AG08396 (cell line): ENCODE measurements at regions not wholly inside any gene's neighbourhood (a gene's known extent, or its start where the extent isn't known, plus 50 kb on each side); places are given as distances from the start of the nearest gene placed in this dataset.

Experiments used
- DNase-seq: peaks from one replicate; pipeline ENCODE4 v3.0.0; 2012; ENCODE audit warnings: low spot score, mixed read lengths

DNA sequence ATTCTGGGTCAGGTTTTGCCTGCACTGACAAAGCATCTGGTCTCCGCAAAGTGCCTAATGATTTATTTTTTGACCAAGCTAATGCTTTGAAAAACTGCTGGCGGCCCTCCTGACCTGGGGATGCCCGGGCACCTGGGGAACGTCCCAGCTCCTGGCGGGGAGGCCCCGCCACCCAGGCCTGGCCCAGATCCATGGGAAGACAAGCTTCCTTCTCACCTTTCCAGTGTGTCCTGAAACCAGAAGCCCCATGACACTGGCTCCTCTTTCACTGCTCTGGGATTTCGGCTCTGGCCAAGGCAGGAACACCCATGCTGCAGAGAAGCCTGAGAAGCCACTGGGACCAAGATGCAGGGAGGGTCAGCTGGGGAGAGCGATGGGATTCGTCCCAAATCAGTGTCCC lies 144.1 kb downstream of the SEC61B start:
- no peak for DNase-seq

GRCh38 chr9:99366621-99367020 lies 144.5 kb downstream of the SEC61B start:
- DNase-seq = no peak

DNA sequence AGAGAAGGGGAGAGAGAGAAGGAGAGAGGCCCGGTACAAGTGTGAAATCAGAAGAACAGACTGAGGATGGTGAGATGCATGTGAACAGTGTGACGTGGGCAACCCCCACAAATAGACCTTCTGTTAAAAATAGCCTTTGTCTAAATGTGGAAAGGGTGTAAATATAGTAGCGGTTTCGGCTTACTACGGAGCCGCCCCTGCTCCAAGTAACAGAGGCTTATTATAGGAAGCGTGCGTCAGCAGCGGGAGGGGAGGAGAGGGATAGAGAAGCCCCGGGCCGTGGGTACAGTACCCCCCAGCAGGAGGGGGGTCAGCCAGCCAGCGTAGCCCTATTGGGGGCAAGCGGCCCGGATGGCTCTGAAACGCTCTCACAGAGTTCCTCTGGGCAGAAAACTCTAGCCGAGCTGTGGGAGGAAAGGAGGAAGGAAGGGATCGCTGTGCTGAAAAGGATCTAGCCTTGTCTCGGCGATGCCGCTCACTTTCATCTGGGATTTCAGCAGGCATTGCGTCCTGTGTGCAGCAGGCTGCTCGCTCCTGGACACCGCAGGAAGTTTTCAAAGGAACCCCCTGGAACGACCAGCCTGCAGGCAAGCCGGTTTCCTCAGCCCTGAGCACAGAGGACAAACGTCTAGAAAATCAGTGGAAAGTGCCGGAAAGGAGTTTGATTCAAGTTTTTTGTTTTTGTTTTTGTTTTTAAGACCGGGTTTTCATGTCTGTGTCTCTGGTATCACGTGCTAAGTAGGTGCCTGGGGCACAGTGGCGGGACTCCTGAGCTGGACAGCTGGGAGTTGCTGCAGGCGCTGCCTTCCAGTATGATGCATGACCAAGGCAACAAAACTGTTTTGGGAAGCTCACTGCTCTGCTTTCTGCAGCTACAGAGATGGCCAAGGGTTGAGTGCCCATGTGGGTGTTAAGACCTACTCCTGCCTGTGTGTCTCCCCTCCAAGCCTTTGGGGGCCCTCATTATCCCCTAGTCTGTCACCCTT lies 146.6 kb downstream of the SEC61B start:
- peak; percentile 60 for DNase-seq

- no peak for DNase-seq
These were observed 147.2 kb downstream of the SEC61B start for GRCh38 chr9:99369327-99369722.

GRCh38 chr9:99370376-99370775 lies 148.3 kb downstream of the SEC61B start:
- DNase-seq = no peak

DNA sequence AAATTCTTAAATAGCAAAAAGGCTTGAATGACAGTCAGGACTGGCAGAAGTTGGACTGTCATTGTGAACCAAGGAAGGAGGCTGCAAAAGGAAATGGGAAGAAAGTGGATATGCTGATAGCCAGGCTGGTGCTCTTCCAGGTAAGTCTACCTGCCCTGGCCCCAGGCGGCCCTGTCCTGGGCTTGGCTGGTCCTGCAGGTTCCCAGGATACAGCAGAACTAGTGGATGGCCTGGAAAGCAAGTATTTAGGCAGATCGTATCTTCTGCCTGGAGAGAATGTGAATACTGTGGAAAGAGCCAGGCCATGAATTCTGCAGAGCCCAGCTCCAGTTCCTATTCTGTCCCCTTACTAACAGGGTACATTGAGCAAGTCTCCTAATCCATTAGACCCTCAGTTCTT lies 149.3 kb downstream of the SEC61B start:
- DNase-seq = no peak

GRCh38 chr9:99373912-99374311 lies 151.8 kb downstream of the SEC61B start:
- DNase-seq = no peak

DNA sequence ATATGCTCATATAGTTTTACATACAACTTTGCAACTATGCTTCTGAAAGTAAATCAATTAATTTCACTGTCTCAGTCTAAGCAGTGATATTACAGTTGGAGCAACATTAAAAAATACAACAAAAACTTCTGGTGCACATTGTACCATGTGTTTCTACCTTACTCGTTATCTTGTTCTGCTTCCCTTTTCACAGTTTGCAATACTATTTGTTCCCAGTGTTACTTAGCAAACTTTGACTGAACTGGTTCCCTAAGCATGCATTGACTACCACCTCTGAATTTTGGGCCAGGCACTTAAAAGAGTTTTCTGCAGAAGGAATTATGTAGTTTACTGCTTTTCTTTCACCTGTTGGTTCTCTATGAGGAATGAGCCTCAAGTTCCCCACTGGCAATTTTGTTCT lies 152.7 kb downstream of the SEC61B start:
- DNase-seq = no peak

DNA sequence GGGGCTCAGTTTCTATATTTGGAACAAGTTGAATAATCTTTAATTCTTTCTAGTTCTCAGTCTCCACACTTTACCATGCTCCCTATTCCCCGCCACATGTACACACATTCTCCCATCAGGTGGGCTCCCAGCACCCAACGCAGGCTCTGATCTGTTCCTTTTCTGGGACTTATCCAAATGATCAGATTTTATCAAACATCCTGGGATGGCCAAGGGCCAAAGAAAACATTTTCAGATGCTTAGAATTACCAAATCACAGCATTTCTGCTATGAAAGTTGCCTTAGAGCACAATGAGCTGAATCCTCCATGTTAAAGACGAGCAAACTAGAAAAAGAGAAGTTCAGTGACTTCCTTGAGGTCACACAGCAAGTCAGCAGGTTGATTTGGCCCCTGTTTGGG lies 153.4 kb downstream of the SEC61B start:
- no peak for DNase-seq

DNA sequence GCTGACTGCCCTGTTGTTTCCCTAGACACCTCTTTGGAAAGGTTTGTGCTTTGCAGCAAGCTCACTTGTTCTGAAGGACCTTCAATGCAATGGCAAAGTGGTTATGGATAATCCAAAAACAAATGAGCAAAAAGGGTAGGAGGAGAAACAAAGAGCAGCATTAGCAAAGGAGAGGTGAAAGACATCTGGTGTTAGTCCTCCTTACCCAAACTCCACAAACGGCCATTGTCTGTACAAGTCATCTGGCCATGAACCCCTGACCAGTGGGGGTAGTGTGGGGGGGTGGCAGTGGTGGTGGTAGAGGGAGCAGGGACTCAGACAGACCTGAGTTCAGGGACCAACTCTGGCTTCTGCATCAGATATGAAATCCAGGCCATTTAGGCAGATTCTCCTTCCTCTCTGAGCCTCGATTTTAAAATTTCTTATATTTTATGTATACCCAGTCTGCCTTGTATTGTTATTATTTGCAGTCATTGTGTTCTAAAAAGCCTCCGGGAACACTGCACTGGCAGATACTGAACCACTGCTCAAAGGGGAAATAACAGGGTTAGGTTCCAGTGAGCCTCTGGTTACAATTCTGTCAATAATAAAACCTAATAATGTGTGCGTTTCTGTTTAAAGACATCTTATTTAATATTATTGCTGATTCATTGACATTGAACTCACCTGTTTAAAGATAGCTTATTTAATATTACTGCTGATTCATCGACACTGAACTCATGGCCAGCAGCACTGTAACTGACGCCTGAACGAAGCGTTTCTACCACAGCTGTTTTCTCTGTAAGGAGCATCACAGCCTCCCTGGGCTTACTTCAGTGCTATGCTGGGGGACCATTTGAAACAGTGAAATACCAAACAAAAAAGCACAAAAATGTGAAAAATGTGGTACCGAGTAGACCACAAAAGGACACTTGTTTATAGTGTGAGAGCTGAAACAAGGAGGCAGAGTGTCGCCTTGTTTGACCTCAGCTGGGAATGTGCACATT lies 156.0 kb downstream of the SEC61B start:
- peak; percentile 43 for DNase-seq

DNA sequence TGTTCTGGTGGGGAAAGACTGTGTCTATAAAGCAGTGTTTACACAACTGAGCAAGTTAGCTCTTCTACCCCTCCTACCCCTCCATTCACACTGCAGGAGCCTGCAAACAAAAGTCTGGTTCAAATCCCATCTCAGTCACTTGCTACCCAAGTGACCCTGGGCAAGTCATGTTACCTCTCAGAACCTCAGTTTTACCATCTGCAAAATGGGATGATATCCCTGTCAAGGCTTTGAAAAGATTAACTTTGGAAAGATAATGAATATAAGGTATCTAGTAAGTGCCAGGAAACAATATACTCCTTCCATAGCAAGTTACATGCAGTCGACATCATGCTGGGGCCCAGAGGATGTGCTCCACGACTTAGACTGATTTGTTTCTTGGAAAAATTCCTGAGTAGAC lies 161.5 kb downstream of the SEC61B start:
- DNase-seq = no peak

DNA sequence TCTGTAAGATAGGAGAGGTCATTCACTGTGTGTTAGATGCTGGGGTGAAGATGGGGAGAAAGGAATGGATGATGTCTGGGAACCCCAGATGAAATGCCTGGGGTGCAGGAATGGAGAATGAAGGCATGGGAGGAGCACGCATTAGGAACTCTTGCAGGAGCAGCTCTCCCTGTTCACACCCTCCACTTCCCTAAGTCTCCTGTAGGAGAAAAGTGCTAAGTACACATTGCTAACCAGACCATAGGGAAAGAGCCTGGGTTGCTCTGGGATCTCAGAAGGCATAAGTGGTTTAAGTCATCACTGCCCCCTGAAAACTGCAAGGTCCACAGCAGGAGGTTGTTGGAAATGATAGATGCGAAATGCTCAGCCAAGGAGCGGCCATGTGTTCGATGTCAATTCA lies 163.1 kb downstream of the SEC61B start:
- DNase-seq = no peak

DNA sequence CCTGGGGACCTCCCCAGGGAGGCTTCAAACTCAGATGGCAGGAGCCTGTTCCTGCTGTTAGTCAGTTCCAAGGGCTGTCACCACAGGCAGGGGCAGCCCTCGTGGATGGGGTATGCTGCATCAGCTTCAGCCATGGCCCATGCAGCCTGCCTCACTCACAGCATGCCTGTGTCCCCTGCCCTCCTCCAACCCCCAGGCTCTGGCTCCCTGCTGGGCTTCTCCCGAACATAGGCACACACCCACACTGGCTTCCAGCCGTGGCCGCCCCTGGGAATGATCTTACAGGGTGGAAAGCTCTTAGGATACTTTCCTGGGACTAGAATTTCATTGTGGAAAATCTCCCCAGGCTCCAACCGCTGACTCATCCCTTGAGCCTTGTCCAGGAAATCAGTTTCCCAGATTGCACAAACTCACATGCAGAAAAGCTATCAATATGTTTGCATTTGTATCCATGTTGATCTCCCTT lies 163.8 kb downstream of the SEC61B start:
- no peak for DNase-seq

- DNase-seq = no peak
These were observed 165.3 kb downstream of the SEC61B start for GRCh38 chr9:99387431-99387830.

DNA sequence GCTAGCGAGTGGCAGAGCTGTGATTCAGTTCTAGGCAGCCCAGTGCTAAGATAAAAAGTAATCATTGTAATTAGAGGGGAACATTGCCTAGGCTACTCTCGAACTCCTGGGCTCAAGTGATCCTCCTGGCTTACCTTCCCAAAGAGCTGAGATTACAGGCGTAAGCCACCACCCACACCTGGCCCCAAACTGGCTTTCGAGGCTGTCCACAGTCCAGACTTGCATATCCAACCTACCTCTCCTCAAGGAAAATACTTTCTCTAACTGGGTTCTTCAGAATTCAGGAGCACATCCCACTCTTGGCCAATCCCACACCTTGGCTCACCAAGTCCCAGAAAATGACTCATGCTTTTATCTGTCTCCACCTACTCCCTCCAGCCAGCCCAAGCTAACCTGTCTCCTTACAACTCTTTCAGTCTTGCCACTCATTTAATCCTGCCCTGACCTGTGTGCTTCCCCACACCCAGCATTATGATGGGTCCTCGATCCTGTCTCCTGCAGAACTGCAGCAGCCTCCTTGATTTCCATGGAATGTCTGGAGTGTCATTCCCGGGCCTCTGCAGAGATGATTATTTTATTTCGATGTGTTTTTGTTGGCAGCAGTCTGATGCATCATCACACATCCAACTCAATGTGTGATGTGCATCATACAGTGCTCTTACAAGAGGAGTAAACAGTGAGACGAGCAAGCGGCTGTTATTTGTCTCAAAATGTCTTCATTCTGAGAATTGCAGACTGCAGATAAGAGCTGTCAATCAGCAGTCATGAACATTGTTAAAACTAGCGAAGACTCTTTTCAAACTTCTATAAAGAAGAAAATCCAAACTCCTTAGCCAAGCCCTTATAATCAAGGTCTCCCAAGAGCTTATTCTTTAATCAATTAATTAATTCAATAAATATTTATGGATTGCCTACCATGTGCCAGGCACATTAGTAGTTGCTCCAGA lies 167.3 kb downstream of the SEC61B start:
- no peak for DNase-seq

DNA sequence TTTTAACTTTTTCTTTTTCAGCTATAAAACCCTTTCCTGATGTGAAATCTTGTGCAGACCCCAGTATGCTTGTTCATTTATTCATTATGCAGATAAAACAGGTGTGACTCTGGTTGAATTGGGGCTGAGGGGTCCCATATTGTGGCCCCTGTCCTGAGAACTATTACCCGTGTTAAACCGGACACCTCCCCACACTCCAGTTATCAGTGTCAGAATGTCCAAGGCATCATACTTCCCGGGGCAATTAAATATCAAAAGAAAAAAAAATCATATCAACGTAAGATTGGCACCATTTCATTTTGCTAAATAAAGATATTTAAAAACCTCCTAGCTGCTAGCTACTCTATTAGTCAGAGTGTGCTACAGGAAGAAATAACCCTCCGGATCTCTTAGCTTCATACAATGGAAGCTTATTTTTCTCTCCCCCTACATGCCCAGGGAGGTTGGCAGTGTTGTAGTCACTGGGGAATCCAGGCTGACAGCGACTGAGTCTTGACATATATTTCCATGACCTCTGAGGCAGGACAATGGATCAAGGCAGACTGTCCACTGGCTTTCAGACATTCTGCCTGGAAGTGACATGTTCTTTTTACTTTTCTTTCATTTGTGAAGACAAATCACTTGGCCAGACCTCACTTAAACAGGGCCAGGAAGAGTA lies 170.0 kb downstream of the SEC61B start:
- no peak for DNase-seq

DNA sequence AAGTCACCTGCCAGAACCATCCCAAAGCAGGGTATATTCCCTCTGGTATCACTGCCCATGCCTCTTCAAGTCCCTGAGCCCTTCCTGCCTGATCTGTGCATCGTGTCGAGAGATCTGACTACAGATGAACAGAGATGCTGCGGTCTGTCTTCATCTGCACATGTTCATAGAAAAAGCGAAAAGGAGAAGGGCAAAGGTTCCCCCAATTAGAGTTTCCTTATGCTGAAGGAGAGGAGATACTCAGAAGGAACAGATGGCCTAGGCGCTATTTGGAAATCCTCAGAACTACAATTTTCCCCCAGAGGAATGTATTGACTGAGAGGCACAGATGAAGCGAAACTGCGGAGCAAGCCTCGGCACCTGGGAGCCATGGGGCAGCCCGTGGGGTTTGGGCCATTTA lies 170.9 kb downstream of the SEC61B start:
- DNase-seq = no peak

DNA sequence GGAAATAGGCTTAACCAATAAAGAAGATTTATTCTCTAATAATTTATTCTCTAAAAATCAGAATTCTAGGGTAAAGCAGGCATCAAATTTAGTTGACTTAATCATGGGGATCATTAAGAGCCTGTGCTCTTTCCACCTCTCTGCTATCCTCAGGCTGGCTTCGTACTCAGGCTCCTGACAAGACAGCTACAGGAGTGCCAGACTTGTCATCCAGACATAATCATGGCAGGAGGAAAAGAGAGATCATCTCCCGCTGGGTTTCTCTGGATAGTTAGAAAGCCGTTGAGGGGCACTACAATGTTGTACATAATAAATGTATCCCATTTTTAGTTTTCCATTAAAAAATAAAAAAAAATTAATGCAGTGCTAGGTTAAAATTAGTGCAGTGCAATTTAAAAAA lies 171.9 kb downstream of the SEC61B start:
- no peak for DNase-seq

DNA sequence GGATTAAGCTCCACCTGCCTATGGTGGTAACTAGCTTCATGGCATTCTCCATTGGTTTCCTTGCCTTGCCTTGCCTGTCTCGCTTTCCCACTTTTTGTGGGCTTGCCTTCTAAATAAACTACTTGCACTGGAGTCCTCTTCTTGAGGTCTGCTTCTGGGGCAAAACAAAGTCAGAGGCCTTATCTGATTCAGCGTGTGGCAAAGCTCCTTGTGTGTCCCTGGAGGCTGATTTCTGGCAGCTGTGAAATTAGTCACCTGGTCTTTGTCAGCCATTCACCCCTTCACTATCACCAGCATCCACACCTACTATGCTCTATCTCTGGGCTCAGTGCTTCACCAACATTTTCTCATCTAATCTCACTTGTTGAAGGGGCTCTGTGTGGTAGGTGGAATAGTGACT lies 176.2 kb downstream of the SEC61B start:
- no peak for DNase-seq

- DNase-seq = no peak
These were observed 177.4 kb downstream of the SEC61B start for GRCh38 chr9:99399474-99399873.

GRCh38 chr9:99400184-99400731 lies 178.2 kb downstream of the SEC61B start:
- DNase-seq = no peak
